Thoracic aorta (tissue), 2 donors: ENCODE measurements at regions not wholly inside any gene's neighbourhood (a gene's known extent, or its start where the extent isn't known, plus 50 kb on each side); places are given as distances from the start of the nearest gene placed in this dataset.

Source experiments
- ATAC-seq: fragments of 150-250 bp; one replicate; pipeline ENCODE4 v1.8.0; 2017; ENCODE audit warnings: low read depth; ENCODE audit not compliant: insufficient number of reproducible peaks, low FRiP score
- DNase-seq: peaks from one replicate; pipeline ENCODE4 v3.0.0-alpha.2; 2020; ENCODE audit warnings: low spot score
- H3K27ac ChIP-seq, 2 donors: fragments of 200-600 bp; sonication (generic); 1 replicate in 1 of 2; 2 replicates in 1 of 2; pipeline ENCODE4 v1.5.1; 2016; ENCODE audit warnings: mild to moderate bottlenecking in 2 of 2, moderate library complexity in 2 of 2
- H3K27me3 ChIP-seq: fragments of 200-600 bp; sonication (generic); replicated peaks from 2 replicates; pipeline ENCODE4 v1.6.0; 2016; ENCODE audit warnings: mild to moderate bottlenecking; ENCODE audit not compliant: insufficient read depth
- H3K36me3 ChIP-seq: fragments of 200-600 bp; sonication (generic); one replicate; pipeline ENCODE4 v1.5.1; 2016
- H3K4me1 ChIP-seq, 2 donors: fragments of 200-600 bp; sonication (generic); 1 replicate in 1 of 2; 2 replicates in 1 of 2; pipeline versions ENCODE4 v1.5.1 to v1.6.0; 2016; ENCODE audit warnings: low read depth in 2 of 2, mild to moderate bottlenecking in 1 of 2; ENCODE audit not compliant: control insufficient read depth in 1 of 2
- H3K4me3 ChIP-seq: fragments of 200-600 bp; sonication (generic); 2 replicates; pipeline ENCODE4 v1.5.1; 2016; ENCODE audit warnings: mild to moderate bottlenecking
- H3K9me3 ChIP-seq: fragments of 200-600 bp; sonication (generic); 2 replicates; pipeline ENCODE4 v1.5.1; 2016
- CTCF ChIP-seq: fragments of 200-600 bp; sonication (generic); IDR thresholded peaks from one replicate; pipeline ENCODE4 v1.5.1; 2019; ENCODE audit warnings: antibody characterized with exemption

- Histone ChIP-seq H3K36me3 (no peaks in the 10 kb centered on the region), H3K27me3 (no peaks in the 10 kb centered on the region), H3K27ac (no peak overlapping the region), H3K9me3 (no peaks in the 10 kb centered on the region), H3K4me1 (no peaks in the 10 kb centered on the region), H3K4me3 (no peak overlapping the region)
- no peak for TF ChIP-seq CTCF
- ATAC-seq = no peak
- DNase-seq = no peak
Observed at GRCh38 chr2:19114754-19115231, 243.6 kb downstream of the OSR1 start.

DNA sequence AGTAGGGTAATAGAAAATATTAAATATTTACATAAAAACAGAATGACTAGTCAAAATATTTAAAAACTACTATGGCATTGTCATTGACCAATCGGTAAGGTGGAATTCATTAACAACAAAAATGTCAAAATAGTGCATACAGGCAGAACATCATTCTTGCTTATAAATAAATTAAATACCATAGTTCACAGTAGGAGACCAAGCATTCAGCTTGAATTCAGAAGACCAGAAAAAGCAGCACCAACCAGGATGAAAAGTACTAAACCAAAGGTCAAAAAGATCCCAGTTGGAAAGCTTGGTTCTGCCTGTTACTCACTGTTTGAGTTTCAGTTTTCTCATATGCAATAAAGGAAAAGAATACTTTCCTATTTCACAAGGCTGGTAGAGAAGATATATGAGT, 244.3 kb downstream of the OSR1 start:
- Histone ChIP-seq H3K4me1 (no peaks in the 10 kb centered on the region), H3K27me3 (no peaks in the 10 kb centered on the region), H3K9me3 (no peaks in the 10 kb centered on the region), H3K36me3 (no peaks in the 10 kb centered on the region), H3K4me3 (no peak overlapping the region), H3K27ac (no peak overlapping the region)
- TF ChIP-seq CTCF = no peak
- DNase-seq = no peak
- no peak for ATAC-seq

DNA sequence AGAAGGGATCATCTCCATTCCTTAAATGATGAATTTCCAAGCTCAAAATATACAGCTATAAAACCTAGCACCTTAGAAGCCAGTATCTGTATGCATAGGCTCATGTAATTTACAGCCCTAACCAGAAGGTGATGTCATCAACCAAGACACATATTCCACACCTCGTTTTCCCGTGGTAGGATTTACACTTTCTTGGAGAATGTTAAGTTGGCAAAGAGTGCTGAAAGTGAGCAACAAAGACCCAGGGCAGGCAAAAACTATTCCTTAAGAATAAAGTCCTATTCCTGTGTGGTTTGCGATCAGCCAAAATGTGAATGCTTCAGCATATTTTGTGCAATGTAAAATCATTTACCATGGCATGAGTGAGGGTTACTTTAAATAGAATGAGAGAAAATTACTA, 247.1 kb downstream of the OSR1 start:
- TF ChIP-seq CTCF = no peak
- H3K4me3 ChIP-seq = no peak overlapping the region
- H3K27ac ChIP-seq = no peak overlapping the region
- H3K4me1 ChIP-seq = no peaks in the 10 kb centered on the region
- H3K9me3 ChIP-seq = no peaks in the 10 kb centered on the region
- H3K27me3 ChIP-seq = no peaks in the 10 kb centered on the region
- H3K36me3 ChIP-seq = no peaks in the 10 kb centered on the region
- DNase-seq = no peak
- ATAC-seq = no peak

DNA sequence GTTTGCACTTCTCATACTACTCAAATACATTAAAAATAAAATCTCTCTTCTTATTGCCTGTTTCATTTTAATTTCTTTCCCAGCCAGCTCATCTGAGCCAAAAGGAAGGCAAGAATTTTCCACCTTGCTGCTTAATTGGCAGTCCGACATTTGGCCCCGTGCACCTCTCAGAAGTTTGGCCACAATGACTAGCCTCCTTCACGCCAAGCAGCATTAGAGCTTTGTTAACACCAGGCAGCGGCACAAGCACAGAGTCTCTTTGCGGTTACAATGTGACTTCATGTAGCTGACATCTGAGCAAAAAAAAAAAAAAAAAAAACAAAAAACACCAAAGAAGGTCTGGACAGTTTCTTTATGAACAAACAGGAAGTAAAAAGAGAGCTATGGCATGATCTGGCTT, 248.9 kb downstream of the OSR1 start:
- no peak overlapping the region for H3K27ac ChIP-seq
- no peaks in the 10 kb centered on the region for H3K9me3 ChIP-seq
- no peaks in the 10 kb centered on the region for H3K4me1 ChIP-seq
- no peak for ATAC-seq
- H3K4me3 ChIP-seq = no peak overlapping the region
- H3K27me3 ChIP-seq = no peaks in the 10 kb centered on the region
- no peak for DNase-seq
- H3K36me3 ChIP-seq = no peaks in the 10 kb centered on the region
- no peak for TF ChIP-seq CTCF

GRCh38 chr2:19106376-19106775, 252.0 kb downstream of the OSR1 start:
- DNase-seq = no peak
- Histone ChIP-seq H3K27me3 (no peaks in the 10 kb centered on the region), H3K9me3 (no peaks in the 10 kb centered on the region), H3K27ac (no peak overlapping the region), H3K4me3 (no peak overlapping the region), H3K36me3 (no peaks in the 10 kb centered on the region), H3K4me1 (peaks cover 0 to 7% of the 10 kb centered on the region in 2 donors)
- ATAC-seq = no peak
- TF ChIP-seq CTCF = no peak
